ENCODE measurements at regions not wholly inside any gene's neighbourhood (a gene's known extent, or its start where the extent isn't known, plus 50 kb on each side); places are given as distances from the start of the nearest gene placed in this dataset.

DNA sequence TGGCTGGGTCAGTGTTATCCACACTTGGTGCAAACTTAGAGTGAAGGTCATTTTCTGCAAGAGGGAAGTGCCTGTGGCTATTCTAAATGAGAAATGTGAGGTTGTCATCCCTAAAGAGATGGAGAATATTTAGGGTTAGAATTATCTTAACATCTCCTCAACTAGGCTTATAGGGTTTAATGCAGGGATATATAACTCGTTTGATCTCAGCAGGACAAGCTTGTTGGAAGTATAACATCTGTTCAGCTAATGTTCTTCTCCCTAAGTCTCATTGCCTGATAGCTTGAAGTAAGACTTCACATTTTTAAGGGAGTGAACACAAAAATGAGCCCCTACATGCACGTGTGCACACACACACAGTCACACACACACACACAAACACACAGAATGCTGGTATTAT, 75.9 kb upstream of the NRXN1 start:
- Histone ChIP-seq H3K27me3 (replicated peaks; ENCODE audit: insufficient read depth) (no peaks in the 10 kb centered on the region), H3K36me3 (no peaks in the 10 kb centered on the region), H3K4me1 (ENCODE audit: control insufficient read depth in 1 of 2, low read depth in 2 of 2) (no peaks in the 10 kb centered on the region), H3K9me3 (no peaks in the 10 kb centered on the region), H3K4me3 (no peak overlapping the region), H3K27ac (no peak overlapping the region)
- no peak for ATAC-seq (ENCODE audit: insufficient number of reproducible peaks, low FRiP score, low read depth)
- DNase-seq (ENCODE audit: low spot score), result no peak
- no peak for TF ChIP-seq CTCF (IDR thresholded peaks at IDR 0.05)

- H3K4me1 ChIP-seq (ENCODE audit: control insufficient read depth in 1 of 2, low read depth in 2 of 2), result no peaks in the 10 kb centered on the region
- DNase-seq (ENCODE audit: low spot score) (no peak), ATAC-seq (ENCODE audit: insufficient number of reproducible peaks, low FRiP score, low read depth) (no peak)
- no peak for TF ChIP-seq CTCF (IDR thresholded peaks at IDR 0.05)
- H3K27me3 ChIP-seq (replicated peaks; ENCODE audit: insufficient read depth), result no peaks in the 10 kb centered on the region
- H3K27ac ChIP-seq, result no peak overlapping the region
- H3K9me3 ChIP-seq, result no peaks in the 10 kb centered on the region
- H3K36me3 ChIP-seq, result no peaks in the 10 kb centered on the region
- H3K4me3 ChIP-seq, result no peak overlapping the region
Measured at GRCh38 chr2:51105811-51106210, 73.9 kb upstream of the NRXN1 start.

GRCh38 chr2:51103205-51103604, 71.3 kb upstream of the NRXN1 start:
- no peak for TF ChIP-seq CTCF (IDR thresholded peaks at IDR 0.05)
- Histone ChIP-seq H3K36me3 (no peaks in the 10 kb centered on the region), H3K4me3 (no peak overlapping the region), H3K27me3 (replicated peaks; ENCODE audit: insufficient read depth) (no peaks in the 10 kb centered on the region), H3K9me3 (no peaks in the 10 kb centered on the region), H3K4me1 (ENCODE audit: control insufficient read depth in 1 of 2, low read depth in 2 of 2) (no peaks in the 10 kb centered on the region), H3K27ac (no peak overlapping the region)
- ATAC-seq (ENCODE audit: insufficient number of reproducible peaks, low FRiP score, low read depth), result no peak
- DNase-seq (ENCODE audit: low spot score), result no peak

DNA sequence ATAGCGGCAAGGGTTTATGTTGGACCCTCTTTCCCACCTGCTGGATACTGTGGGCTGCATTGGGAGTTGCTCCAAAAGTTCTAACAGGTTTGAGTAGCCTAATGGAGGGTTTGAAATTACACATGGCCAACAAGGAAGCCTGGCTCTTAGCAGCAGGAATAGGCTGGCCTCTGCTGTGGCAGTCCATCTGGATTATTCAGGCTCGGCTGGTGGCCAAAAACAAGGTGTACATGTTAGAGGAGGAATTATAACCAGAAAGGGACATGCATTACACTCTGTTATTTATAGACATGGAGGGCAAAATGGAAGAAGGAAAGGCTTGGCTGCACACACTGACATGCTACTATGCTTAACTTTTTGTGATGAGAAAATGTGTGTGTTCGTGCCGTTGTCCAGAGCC, 61.1 kb upstream of the NRXN1 start:
- Histone ChIP-seq H3K9me3 (no peaks in the 10 kb centered on the region), H3K27me3 (replicated peaks; ENCODE audit: insufficient read depth) (no peaks in the 10 kb centered on the region), H3K27ac (no peak overlapping the region), H3K4me1 (ENCODE audit: control insufficient read depth in 1 of 2, low read depth in 2 of 2) (no peaks in the 10 kb centered on the region), H3K36me3 (no peaks in the 10 kb centered on the region), H3K4me3 (no peak overlapping the region)
- TF ChIP-seq CTCF (IDR thresholded peaks at IDR 0.05), result no peak
- ATAC-seq (ENCODE audit: insufficient number of reproducible peaks, low FRiP score, low read depth) (no peak), DNase-seq (ENCODE audit: low spot score) (no peak)

DNA sequence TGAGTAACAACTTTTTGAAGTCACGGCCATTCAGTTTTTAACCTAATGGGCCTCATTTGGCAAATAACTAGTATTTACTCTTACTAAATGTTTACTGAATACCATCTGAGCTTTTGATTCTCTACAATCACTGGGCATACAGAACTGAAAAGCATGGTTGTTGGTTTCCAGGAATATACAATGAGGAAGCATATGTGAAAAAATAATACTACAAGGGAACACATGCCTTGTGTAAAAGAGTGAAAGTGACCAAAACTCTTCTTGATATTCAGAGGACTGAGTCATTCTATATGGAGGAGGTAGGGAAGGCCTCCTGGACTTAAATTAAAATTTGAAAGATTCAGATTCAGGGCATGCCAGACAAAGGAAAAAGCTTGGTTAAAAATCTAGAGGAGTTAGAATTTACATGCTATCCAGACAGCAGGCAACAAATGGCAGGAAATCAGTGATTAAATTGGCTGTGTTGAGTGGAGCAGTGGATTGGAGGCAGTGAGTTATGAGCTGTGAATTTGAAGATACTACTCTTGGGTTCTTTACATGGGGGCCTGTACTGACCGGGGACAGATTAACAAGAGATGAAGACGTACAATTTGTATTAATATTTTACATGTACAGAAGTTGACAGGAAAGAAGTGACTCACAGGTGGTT, 53.6 kb upstream of the NRXN1 start:
- TF ChIP-seq CTCF (IDR thresholded peaks at IDR 0.05), result no peak
- DNase-seq (ENCODE audit: low spot score) (no peak), ATAC-seq (ENCODE audit: insufficient number of reproducible peaks, low FRiP score, low read depth) (no peak)
- Histone ChIP-seq H3K9me3 (no peaks in the 10 kb centered on the region), H3K27ac (no peak overlapping the region), H3K27me3 (replicated peaks; ENCODE audit: insufficient read depth) (no peaks in the 10 kb centered on the region), H3K4me1 (ENCODE audit: control insufficient read depth in 1 of 2, low read depth in 2 of 2) (no peaks in the 10 kb centered on the region), H3K4me3 (no peak overlapping the region), H3K36me3 (no peaks in the 10 kb centered on the region)

Data from thoracic aorta (tissue), 2 donors.